GM23338 (cell line): ENCODE measurements at regions not wholly inside any gene's neighbourhood (a gene's known extent, or its start where the extent isn't known, plus 50 kb on each side); places are given as distances from the start of the nearest gene placed in this dataset.

Experiments
- ATAC-seq: fragments of 200-7000 bp; cut with Tn5 transposase; 3 replicates; pipeline ENCODE4 v1.9.1; 2020
- DNase-seq: peaks from one replicate; pipeline ENCODE4 v3.0.0-alpha.2; 2015; ENCODE audit warnings: low spot score
- H2AFZ ChIP-seq: fragments of 200-600 bp; sonication (generic); 2 replicates; pipeline ENCODE4 v1.8.0; 2016; ENCODE audit warnings: antibody characterized with exemption, mild to moderate bottlenecking, moderate library complexity
- H3F3A ChIP-seq: fragments of 200-600 bp; sonication (generic); replicated peaks from 2 replicates; pipeline ENCODE4 v1.8.0; 2017; ENCODE audit warnings: antibody characterized with exemption, mixed run types, low read depth
- H3K27ac ChIP-seq: fragments of 200-600 bp; sonication (generic); 2 replicates; pipeline ENCODE4 v1.6.1; 2016; ENCODE audit warnings: low read depth
- H3K27me3 ChIP-seq: fragments of 200-600 bp; sonication (generic); 2 replicates; pipeline ENCODE4 v1.8.0; 2016; ENCODE audit warnings: mild to moderate bottlenecking, mixed run types, moderate library complexity; ENCODE audit not compliant: insufficient read depth
- H3K36me3 ChIP-seq: fragments of 200-600 bp; sonication (generic); 2 replicates; pipeline ENCODE4 v1.8.0; 2016; ENCODE audit warnings: mild to moderate bottlenecking; ENCODE audit not compliant: insufficient read depth
- H3K4me1 ChIP-seq: fragments of 200-600 bp; sonication (generic); 2 replicates; pipeline ENCODE4 v1.8.0; 2016; ENCODE audit warnings: mild to moderate bottlenecking, moderate library complexity; ENCODE audit not compliant: insufficient read depth
- H3K4me2 ChIP-seq: fragments of 200-600 bp; sonication (generic); 2 replicates; pipeline ENCODE4 v1.7.1; 2017; ENCODE audit warnings: mixed run types
- H3K4me3 ChIP-seq: fragments of 200-600 bp; sonication (generic); 2 replicates; pipeline ENCODE4 v1.6.1; 2016; ENCODE audit warnings: mixed run types
- H3K79me2 ChIP-seq: fragments of 200-600 bp; sonication (generic); replicated peaks from 2 replicates; pipeline ENCODE4 v1.8.0; 2017; ENCODE audit warnings: mild to moderate bottlenecking; ENCODE audit not compliant: insufficient read depth
- H3K9me2 ChIP-seq: fragments of 200-600 bp; sonication (generic); 2 replicates; pipeline ENCODE4 v1.8.0; 2017; ENCODE audit not compliant: insufficient read depth
- H4K20me1 ChIP-seq: fragments of 200-600 bp; sonication (generic); replicated peaks from 2 replicates; pipeline ENCODE4 v1.8.0; 2017; ENCODE audit warnings: mild to moderate bottlenecking; ENCODE audit not compliant: insufficient read depth
- H3K27ac Mint-ChIP-seq: 2 replicates; pipeline ENCODE4 v1.8.0; 2020; ENCODE audit warnings: inconsistent platforms, mild to moderate bottlenecking, moderate library complexity, mixed read lengths
- H3K27me3 Mint-ChIP-seq: 3 replicates; pipeline ENCODE4 v1.8.0; 2022; ENCODE audit warnings: low read depth, mild to moderate bottlenecking, moderate library complexity, mixed read lengths, inconsistent platforms; ENCODE audit not compliant: insufficient read depth, poor library complexity
- H3K36me3 Mint-ChIP-seq: 3 replicates; pipeline ENCODE4 v1.8.0; 2021; ENCODE audit warnings: low read depth, mild to moderate bottlenecking, inconsistent platforms, moderate library complexity, mixed read lengths
- H3K4me1 Mint-ChIP-seq: 3 replicates; pipeline ENCODE4 v1.8.0; 2020; ENCODE audit warnings: mild to moderate bottlenecking, inconsistent platforms, mixed read lengths
- H3K4me3 Mint-ChIP-seq: 3 replicates; pipeline ENCODE4 v1.8.0; 2021; ENCODE audit warnings: moderate library complexity, mild to moderate bottlenecking, inconsistent platforms, mixed read lengths
- H3K9me3 Mint-ChIP-seq: 3 replicates; pipeline ENCODE4 v1.8.0; 2020; ENCODE audit warnings: moderate library complexity, mild to moderate bottlenecking, inconsistent platforms, mixed read lengths
- CREB1 ChIP-seq: fragments of 250-450 bp; sonication (Bioruptor Pico); IDR thresholded peaks from 2 replicates; pipeline ENCODE4 v1.5.0; 2020; ENCODE audit warnings: low read depth, mild to moderate bottlenecking, moderate library complexity
- CTCF ChIP-seq, 2 experiments: fragments of 200-600 bp in 1 of 2; sonication (generic) in 1 of 2; conservative IDR thresholded peaks; 2 replicates each; pipeline versions ENCODE4 v1.5.1 to v1.6.1; 2016 to 2017; ENCODE audit warnings: antibody characterized with exemption in 2 of 2, low read depth in 2 of 2, mild to moderate bottlenecking in 2 of 2, moderate library complexity in 1 of 2
- ETS1 ChIP-seq: IDR thresholded peaks from 2 replicates; pipeline ENCODE4 v1.6.1; 2016; ENCODE audit warnings: antibody characterized with exemption
- EZH2phosphoT487 ChIP-seq: fragments of 200-600 bp; sonication (generic); IDR thresholded peaks from one replicate; pipeline ENCODE4 v1.8.1; 2018; ENCODE audit warnings: antibody characterized with exemption; ENCODE audit not compliant: unreplicated experiment
- JUNB ChIP-seq: IDR thresholded peaks from one replicate; pipeline ENCODE4 v1.6.1; 2016; ENCODE audit warnings: antibody characterized with exemption; ENCODE audit not compliant: unreplicated experiment
- POLR2AphosphoS5 ChIP-seq: IDR thresholded peaks from 2 replicates; pipeline ENCODE4 v1.6.1; 2016; ENCODE audit warnings: antibody characterized with exemption, low read depth
- REST ChIP-seq: IDR thresholded peaks from one replicate; pipeline ENCODE4 v1.6.1; 2018; ENCODE audit warnings: antibody characterized with exemption; ENCODE audit not compliant: unreplicated experiment
- ZNF114 ChIP-seq: fragments of 250-450 bp; sonication (Bioruptor Pico); IDR thresholded peaks from 2 replicates; pipeline ENCODE4 v1.5.0; 2020; ENCODE audit warnings: mild to moderate bottlenecking, moderate library complexity
- ZNF331 ChIP-seq: fragments of 250-450 bp; sonication (Bioruptor Pico); IDR thresholded peaks from 2 replicates; pipeline ENCODE4 v1.5.0; 2020; ENCODE audit warnings: low read depth, mild to moderate bottlenecking, moderate library complexity
- ZNF462 ChIP-seq: fragments of 250-450 bp; sonication (Bioruptor Pico); IDR thresholded peaks from 2 replicates; pipeline ENCODE4 v1.5.0; 2020; ENCODE audit warnings: mild to moderate bottlenecking, moderate library complexity

GRCh38 chr4:1493540-1494287 is 87.5 kb upstream of the NKX1-1 start:
- no peak for DNase-seq
- H3K27ac ChIP-seq, result no peak overlapping the region
- no peaks in the 10 kb centered on the region for H3K36me3 ChIP-seq
- no peaks in the 10 kb centered on the region for H3K79me2 ChIP-seq
- no peaks in the 10 kb centered on the region for H3K27me3 ChIP-seq
- no peaks in the 10 kb centered on the region for H4K20me1 ChIP-seq
- no peak overlapping the region for H2AFZ ChIP-seq
- H3K27me3 Mint-ChIP-seq, result no peaks in the 10 kb centered on the region
- no peak overlapping the region for H3K4me3 Mint-ChIP-seq
- no peak overlapping the region for H3K4me3 ChIP-seq
- no peak for ATAC-seq
- H3K4me2 ChIP-seq, result no peak overlapping the region
- no peaks in the 10 kb centered on the region for H3K9me3 Mint-ChIP-seq
- H3K27ac Mint-ChIP-seq, result no peak overlapping the region
- H3K36me3 Mint-ChIP-seq, result no peaks in the 10 kb centered on the region
- H3K4me1 Mint-ChIP-seq, result no peaks in the 10 kb centered on the region
- no peak for TF ChIP-seq REST
- TF ChIP-seq ETS1, result no peak
- TF ChIP-seq CREB1, result no peak
- TF ChIP-seq EZH2phosphoT487, result no peak
- TF ChIP-seq POLR2AphosphoS5, result no peak
- no peak for TF ChIP-seq ZNF462 (CRISPR knock-in tag)
- TF ChIP-seq ZNF331, result no peak
- no peak for TF ChIP-seq ZNF114 (CRISPR knock-in tag)
- TF ChIP-seq JUNB, result no peak
- TF ChIP-seq CTCF (conservative IDR thresholded peaks at IDR 0.05; ENCODE audit: low read depth in 2 of 2), result no peak
- H3K9me2 ChIP-seq, result no peaks in the 10 kb centered on the region
- H3F3A ChIP-seq, result no peaks in the 10 kb centered on the region
- H3K4me1 ChIP-seq, result no peaks in the 10 kb centered on the region
